Activated CD4-positive, alpha-beta T cell treated with anti-CD3 and anti-CD28 coated beads, Interleukin-2, amount 50 U/mL, for 16 hours (primary cell): ENCODE measurements at regions not wholly inside any gene's neighbourhood (a gene's known extent, or its start where the extent isn't known, plus 50 kb on each side); places are given as distances from the start of the nearest gene placed in this dataset.
A peak's percentile ranks its signal among the peaks of the same experiment; 100 is the strongest.
"Not testable (repeated sequence)": the region's sequence is repeated elsewhere in the genome, so short reads cannot be mapped to it uniquely, and the experiment has no call there.

ENCODE experiments used
- DNase-seq: peaks from one replicate; pipeline ENCODE4 v3.0.0-alpha.2; 2020

DNA sequence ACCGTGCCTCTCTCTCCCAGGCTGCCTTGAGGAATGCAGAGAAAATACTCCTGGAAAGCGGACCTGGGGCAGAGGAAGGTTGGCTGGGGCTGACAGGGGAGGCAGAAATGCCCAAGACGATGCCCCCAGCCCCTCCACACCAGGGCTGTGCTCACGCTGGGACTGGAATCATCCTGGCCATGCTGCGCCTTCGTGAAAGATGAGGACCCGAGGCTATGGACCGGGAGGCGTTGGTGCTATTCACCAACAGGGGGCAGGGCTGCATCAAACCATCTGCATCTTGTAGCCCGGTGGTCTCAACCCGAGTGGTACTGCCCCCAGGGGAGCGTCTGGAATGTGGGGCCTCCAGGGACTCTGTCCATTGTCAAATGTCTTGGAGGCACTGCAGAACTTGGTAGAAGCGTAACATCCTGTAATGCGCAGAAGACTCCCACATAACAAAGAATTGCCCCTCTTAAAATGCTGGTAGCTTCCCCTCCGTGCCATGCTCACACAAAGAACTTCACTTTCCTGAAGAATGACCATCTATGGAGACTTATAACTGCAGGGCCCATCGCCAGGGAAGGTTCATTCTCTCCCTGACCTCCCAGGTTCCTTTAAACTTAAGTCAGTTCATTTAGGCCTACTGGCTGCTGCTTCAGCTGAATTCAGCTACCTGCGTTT is 251.2 kb downstream of the RRAGC start:
- DNase-seq: no peak

DNA sequence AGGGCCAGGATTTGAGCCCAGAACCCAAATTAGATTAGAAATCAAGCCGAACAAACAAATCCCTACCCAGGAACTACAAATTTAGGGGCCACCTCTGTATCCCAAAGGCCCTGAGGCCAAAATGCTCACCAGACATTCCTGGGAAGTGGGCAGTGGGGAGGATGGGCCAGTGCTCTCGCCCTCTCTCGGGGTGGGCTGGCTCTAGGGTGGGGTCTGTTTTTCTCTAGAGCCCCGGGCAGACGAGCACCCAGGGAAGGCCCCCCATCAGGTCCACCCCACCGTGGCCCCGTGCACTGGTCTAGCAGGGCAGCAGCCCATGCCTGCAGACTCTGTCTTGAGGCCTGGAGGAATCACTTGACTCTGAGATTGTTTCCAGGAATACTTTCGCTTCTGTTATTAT is 252.0 kb downstream of the RRAGC start:
- no peak for DNase-seq

DNA sequence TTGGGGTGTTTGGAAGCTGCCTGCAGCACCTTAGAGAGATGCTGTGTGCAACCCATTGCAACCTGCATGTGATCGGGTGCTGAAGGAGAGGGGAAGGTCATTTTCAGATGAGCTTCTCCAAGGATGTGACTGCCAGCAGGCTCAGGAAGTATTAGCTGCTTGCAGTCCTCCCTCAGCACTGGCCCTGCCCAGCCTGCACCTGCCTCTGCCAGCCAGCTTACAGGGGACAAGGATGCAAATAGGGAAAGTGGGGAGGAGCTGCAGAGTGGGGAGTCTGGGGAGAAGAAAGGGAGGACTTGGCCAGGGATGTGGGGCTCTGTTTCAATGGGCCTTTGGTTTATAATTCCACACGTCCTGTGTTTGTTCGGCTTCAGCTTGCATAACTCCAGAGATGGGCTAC is 254.5 kb downstream of the RRAGC start:
- DNase-seq: no peak

DNA sequence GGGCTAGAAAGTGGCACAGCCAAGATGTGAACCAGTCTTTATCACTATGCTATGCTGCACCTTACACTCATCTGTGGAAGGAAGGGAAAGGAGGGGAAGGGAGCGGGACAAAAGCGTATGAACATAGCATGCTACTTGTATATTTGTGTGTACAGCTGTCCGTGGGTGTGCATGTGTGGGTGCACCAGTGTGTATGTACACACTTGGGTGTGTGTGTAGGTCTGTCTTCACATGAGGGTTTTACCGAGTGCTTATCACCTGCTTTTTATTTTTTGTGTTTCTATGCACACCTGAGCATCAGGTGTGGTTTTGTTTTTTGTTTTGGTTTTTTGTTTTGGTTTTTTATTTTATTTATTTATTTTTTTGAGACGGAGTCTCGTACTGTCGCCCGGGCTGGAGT is 255.7 kb downstream of the RRAGC start:
- DNase-seq: no peak

DNA sequence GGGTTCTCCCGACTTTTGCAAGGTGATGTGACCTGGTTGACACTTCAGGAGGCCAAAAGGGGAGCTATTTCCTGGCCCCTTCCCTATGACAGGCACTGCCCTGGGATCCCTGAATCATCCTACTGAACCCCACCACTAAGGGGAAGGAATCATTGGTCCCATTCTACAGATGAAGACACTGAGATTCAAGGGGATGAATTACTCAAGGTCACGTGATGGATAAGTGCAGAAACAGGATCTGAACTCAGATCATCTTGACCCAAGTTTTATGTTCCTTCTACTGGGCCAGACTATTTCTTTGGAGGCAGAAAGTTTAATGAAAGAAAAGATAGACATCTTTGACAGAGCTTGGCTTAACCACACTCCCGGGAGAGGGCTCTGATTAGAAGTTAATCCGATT is 258.7 kb downstream of the RRAGC start:
- DNase-seq: no peak

DNA sequence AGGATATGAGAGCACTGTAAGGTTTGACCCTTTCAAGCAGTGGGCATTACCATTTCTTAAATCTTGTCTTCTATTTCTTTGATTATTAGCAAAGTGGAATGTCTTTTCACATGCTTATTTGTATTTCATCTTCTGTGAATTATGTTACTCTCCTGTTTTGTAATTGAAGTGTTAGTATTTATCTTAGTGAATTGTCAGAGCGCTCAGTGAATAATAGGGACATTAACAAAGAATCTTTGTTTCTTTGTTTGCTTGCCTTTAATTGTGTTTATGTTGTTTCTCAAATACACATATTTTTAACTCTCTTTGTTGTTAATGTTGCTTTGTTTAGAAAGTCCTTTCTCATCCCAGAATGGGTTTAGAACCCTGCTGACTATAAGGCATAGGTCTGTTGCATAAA is 259.3 kb downstream of the RRAGC start:
- no peak for DNase-seq

DNA sequence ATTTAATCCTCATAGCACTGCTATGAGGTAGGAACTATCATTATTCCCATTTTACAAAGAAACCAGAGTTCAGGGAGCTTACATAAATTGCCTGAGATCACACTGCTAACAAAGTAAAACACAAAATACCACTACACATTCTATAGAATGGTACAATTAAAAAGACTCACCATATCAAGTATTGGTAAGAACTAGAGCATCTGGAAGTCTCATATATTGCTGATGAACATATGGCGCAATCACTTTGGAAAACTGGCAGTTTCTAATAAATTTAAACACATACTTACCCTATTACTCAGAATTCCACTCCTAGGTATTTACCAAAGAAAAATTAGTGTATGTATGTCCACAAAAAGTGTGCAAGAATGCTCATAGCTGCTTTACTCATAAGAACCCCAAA is 261.5 kb downstream of the RRAGC start:
- no peak for DNase-seq

DNA sequence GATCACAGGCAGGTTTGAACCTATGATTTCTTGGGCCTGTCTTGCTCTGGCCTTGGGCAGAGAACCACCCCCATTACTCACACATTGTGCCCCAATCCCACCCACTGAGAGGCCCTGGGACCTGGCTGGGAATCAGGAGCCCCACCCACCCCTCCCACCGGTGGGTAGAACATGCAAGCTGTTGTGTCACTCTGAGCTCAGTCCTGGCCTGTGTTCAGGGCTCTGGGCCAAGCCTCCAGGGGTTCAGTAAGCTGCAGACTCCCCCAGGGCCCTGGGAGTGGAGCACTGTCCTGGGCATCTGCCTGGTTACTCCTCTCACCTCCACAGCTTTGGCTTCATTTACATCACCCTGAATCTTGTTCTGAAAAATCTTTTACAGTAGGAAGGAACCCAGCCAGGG is 270.5 kb downstream of the RRAGC start:
- DNase-seq: no peak

DNA sequence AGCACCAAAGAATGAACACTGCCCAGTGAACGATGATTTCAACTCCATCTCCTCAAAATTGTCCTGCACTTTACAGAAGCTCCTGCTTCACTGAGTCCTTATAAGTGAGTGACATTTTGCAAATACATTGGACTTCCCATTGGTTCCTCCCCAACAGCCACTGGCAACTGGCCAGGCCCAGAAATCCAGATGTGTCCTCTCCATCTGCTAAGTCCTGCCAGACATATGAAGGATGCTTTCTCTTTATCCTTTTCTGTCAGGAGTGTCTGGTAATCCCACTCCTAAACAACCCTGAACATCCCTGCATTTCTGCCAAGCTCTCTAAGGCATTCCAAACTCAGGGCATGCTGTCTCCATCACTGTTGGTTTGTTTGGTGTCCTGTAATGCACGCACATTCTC is 271.8 kb downstream of the RRAGC start:
- no peak for DNase-seq

DNA sequence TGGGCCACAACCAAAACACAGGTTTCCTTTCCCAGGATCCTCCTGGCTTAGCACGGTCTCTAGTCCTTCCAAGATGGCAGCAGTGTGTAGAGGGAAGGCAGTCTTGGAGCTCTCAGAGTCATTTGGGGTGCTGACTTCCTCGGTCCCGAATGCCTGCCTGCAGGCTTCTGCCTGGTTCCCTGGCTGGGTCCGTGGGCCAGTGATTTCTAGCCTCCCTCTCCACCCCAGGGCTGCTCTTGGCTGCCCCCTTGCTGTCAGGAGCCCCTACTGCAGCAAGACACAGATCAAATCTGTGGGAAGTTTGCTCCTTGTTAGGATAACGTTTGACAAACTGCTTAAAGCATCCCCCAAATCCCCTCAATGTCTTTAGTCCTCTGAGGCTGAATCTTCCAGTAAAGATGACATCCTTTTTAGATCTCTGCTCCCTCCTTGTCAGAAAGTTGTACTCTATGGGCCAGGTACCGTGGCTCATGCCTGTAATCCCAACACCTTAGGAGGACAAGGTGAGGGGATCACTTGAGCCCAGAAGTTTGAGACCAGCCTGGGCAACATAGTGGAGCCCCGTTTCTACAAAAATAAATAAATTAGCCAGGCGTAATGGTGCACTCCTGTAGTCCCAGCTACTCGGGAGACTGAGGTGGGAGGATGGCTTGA is 272.5 kb downstream of the RRAGC start:
- DNase-seq: peak; percentile 55

DNA sequence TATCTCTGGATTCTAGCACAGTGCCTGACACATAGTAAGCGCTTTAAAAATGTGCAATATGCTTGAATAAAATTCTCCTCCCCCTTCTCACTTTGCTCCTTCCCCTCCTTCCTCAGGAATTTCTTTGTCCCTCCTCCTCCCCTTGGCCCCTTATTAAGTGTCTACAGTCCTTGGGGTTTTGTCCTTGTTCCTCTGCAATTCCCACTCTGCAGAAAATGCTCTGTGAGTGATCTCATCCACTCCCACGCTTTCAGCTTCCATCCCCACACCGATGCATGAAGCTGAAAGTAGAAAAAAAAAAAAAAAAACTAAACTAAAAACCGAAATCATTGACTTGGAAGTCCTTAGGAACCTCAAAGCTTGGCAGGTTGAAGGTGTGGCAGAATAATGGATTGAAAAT is 273.6 kb downstream of the RRAGC start:
- no peak for DNase-seq

DNA sequence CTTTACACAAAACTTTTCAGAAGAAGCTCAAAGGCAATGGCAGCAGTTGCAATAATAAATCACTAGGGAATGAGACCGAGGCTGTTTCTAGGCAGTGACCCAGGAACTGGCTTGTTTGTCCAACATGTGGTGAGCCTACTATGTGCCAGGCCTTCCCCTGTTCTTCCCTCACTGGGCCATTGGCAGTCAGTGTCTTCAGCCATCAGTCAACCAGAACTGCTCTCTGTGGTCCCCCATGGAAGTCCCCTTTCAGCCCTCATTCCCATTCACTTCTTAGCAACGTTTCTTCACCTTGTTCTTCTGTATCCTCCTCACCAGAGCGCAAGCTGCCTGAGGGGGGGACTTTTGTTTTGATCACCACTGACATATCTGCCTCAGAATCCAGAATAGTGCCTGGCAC is 274.1 kb downstream of the RRAGC start:
- no peak for DNase-seq

DNA sequence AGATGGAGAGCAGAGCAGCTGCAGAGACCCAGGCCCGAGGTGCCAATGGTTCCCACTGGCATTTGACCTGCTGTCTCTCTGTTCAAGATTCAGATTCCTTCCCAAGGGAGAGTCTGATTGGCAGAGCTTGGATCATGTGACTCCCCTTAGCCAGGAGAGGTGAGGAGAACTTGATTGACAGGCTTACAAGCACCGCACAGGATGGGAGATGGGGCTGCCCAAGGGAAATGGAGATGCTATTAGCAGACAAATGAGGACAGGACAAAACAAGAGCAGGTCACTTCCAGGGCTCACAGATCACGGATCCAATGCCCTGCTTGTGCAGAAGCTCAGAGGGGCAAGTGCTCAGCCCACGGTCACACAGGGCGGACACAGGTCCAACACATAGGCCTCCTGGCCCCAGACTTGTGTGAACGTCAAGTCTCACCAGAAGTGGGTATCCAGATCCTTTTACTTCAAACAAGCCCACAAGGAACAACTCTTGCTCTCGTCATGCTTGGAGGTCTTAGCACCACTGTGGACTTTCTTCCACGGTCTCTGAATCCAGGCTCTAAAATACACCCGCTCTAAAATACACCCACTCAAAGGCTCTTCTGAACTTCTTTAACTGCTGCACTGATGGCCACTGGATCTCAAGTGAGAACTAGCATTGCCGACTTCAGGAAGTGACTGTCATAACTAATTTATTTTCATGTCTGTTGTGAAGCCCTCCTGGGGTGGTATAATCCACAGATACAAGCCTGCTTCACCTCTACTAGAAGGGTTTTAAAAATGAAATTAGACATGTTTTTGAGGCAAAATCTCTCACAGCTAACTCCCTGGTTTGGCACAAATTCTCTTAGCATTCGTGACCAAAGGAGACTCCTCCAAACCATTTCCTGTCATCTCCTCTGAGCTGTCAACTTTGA is 274.9 kb downstream of the RRAGC start:
- no peak for DNase-seq

DNA sequence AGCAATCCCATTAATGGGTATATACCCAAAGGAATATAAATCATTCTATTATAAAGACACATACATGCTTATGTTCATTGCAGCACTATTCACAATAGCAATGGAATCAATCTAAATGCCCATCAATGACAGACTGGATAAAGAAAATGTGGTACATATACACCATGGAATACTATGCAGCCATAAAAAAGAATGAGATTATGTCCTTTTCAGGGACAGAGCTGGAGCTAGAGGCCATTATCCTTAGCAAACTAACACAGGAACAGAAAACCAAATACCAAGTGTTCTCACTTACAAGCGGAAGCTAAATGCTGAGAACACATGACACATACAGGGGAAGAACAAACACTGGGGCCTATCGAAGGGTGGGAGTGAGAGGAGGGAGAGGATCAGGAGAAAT is 276.3 kb downstream of the RRAGC start:
- not testable (repeated sequence) for DNase-seq

DNA sequence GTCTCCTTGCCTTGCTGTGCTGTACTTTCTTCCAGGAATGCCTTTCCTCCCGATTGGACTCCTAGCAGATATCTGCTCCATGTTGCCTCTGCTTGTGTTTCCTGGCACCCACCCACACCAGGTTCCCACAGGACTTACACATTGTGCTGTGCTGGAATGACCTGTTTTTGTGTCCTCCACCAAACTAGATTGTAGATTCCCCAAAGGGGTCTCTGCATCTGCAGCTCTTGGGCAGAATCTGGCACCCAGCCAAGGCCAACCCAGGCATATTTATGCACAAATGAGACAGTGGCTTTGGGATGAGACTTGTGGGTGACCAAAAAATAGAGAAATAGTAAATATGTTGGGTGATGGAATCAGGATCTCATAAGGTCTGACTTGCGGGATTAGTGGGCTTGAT is 278.2 kb downstream of the RRAGC start:
- no peak for DNase-seq

DNA sequence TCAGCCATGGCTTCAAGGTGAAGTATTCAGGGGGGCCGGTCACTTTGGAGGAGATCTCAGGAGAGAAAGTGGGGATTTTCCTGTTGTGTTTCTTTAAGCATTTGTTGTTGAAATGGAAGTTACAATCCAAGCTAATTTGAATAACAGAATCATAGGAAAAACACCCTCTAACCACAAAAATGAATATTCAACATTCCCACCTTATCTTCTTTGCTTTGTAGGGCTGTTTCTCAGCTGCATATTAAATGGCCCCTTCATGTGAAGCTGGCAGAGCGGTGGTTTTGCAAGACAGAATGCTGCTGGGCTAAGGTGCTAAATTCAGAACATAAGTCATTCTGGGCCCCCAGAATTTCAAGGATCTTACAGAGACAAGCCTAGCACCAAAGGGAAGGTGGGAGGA is 279.0 kb downstream of the RRAGC start:
- DNase-seq: no peak

DNA sequence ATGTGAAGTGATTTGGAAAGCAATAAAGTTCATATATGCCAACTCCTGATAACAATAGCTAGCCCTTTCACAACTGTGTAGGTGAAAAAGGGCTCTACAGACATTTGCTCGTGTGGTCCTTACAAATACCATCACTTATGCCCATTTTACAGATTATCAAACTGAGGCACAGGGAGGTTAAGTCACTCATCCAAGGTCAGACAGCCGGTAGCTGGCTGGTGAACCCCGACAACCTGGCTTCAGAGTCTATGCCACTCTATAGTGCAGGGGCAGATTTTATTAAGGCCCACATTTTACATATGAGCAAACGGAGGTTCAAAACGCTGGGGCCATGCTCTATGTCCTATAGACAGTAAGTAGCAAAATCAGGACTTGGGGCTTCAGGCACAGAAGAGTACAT is 280.5 kb downstream of the RRAGC start:
- no peak for DNase-seq

DNA sequence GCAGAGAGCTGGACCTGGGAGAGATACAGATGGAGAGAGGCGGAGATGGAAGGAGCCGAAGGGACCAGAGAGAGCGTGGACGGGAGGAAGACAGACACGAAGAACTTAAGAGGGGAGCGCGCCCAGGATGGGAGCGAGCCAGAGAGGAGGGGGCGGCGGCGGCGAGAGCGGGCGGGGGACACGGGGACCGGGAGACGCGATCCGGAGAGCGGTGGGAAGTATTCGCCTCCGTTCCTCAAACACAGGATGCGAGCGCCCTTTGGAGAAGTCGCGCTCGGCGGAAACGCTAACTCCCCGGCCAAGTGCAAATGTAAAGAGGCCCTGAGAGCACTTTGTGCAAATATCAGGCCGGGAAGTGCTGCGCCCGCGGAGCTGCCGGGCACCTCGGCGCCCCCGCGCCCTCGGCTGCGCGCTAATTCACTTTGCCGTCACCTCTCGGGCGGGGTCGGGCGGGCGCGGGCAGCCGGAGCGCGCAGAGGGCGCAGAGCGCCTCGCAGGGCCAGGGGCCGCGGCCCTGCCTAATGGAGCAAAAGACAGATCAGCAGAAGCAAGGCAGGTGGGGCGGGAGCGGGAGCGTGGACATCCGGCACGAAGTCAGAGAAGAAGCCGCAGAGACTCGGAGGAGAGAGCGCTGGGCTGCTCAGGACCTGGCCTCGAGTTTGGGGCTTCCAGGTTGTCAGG is 281.2 kb downstream of the RRAGC start:
- DNase-seq: no peak

DNA sequence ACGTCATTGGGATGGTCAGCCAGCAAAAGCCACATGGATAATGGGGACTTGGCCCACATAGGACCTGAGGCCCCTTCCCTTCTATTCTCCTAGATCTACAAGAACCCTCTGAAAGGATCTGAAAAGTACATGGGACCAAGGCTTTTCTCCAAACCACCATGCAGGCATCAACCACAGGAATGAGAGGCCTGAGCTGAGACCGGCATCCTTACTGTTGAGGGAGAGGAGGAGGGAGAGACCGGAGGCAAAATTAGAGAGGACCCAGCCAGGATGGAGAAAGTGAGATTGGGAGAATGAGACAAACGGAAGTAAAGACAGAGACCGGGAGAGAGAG is 281.7 kb downstream of the RRAGC start:
- DNase-seq: no peak

DNA sequence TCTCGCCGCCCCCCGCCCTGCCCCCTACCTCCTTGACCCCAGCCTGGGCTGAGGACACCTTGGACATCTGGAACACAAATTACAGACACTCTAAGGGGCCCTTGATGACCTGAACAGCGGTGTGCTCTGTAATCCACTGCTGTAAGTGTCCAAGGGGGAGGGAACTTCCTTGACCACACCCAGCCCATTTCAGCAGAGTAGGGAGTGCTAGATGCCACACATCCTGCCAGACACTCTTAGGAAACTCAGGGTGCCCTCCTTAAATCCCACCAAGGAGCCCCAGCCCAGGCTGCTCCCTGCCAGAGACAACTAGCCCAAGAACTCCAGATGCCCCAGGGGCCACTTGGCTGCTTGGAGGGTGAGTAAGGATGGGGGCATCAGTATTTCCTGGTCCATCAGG is 282.2 kb downstream of the RRAGC start:
- DNase-seq: no peak

DNA sequence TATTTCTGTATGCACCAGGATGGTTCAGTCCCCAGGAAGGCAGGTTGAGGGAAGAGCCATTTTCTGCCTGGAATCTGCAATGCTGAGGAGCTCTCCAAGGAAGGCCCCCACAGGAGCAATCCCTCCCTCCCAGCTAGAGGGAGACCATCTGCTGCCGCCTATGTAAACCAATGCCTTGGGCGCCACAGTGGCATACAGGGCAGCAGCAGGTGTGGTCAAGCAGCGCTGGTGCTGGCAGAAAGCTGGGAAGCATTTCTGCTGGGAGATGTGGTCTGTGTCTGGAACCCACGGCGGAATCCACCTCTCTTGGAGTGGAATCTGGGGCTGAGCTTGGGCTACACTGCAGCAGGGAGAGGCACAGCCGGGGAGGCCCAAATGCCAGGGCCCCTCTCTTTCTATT is 283.3 kb downstream of the RRAGC start:
- no peak for DNase-seq

DNA sequence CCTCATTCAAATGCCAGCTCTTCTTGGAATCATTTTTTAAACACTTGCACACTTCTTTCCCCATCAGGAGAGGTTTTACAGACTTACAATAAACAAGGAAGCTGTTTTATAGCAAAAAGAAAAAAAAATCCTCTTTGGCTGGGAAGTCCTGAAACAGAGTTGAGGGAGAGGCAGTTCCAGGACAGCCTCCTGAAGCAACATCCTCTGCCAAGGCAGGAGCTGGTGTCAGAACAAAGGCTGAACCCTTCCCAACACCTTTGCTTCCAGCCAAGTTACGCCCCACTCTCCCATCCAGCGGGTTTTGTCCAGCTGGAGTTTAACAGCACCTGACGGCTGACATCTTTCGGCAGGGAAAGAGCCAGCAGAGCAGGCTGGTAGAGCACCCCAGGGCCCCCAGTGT is 287.8 kb downstream of the RRAGC start:
- no peak for DNase-seq

DNA sequence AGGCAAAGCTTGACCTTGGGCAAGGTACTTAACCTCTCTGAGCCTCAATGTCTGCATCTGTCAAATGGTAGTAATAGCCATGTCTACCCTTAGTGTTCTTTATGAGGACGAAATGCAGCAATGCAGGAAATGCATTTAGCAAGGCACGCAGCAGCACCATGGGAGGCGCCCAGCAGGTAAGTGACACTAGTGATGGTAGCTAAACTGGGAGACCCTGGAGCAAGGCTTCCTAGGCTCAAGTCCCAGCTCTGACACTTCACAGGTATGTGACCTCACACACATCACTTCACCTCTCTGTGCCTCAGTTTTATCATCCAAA is 289.0 kb downstream of the RRAGC start:
- no peak for DNase-seq
